WI38 (cell line): ENCODE measurements at regions not wholly inside any gene's neighbourhood (a gene's known extent, or its start where the extent isn't known, plus 50 kb on each side); places are given as distances from the start of the nearest gene placed in this dataset.

Experiments used
- H3K4me3 ChIP-seq: 2 replicates; pipeline ENCODE4 v1.5.1; 2011; ENCODE audit warnings: low read depth, mild to moderate bottlenecking, control low read depth, low read length
- CTCF ChIP-seq: IDR thresholded peaks from 2 replicates; pipeline ENCODE4 v1.5.1; 2012; ENCODE audit warnings: low read depth, mild to moderate bottlenecking, control low read depth, low read length

- TF ChIP-seq CTCF, result no peak
- H3K4me3 ChIP-seq, result no peak overlapping the region
Measured at GRCh38 chr2:144998435-144998834, 478.5 kb upstream of the ZEB2 start.

DNA sequence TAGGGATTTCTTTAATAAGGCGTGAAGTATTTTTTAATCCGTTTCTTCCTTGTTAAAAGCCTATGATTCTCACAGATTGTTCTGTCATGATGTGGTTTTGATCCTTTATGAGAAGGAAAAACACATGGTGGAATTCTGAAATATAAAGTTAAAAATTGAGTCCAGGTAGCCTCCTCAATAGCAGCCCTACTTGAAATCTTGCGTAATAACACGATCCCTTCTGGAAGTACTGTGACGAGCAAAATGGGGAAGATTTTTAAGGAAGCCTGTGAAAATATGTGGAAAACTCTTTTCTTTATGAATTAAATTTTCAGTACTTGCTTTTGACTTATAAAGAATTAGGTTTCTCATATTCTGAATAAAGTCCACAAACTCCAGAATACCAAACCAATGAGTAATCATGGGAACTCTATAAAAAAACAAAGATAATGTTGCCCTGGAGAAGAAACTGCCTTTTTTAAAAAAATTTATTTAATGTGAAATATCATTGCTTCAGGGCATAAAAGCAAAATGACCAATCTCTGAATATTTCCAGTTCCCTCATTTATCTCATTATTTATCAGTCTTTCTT lies 476.4 kb upstream of the ZEB2 start:
- no peak overlapping the region for H3K4me3 ChIP-seq
- TF ChIP-seq CTCF, result no peak

DNA sequence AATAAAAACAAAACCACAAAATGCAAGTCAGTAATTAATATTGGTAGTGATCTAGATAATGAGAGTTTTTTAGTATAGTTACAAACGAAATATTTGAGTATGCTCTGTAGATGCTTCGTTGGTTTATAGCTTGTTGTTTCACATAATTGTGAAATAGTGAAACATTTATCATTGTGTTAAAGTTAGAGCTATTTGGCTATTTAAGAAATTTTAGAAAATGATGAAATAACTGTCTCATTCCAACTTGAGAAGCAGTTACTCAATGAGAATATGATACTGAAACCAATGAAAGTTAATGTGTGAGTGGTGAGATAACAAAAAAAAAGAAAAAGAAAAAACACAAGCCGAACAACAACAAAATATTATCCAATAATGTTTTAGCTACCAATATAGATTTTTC lies 475.6 kb upstream of the ZEB2 start:
- no peak for TF ChIP-seq CTCF

DNA sequence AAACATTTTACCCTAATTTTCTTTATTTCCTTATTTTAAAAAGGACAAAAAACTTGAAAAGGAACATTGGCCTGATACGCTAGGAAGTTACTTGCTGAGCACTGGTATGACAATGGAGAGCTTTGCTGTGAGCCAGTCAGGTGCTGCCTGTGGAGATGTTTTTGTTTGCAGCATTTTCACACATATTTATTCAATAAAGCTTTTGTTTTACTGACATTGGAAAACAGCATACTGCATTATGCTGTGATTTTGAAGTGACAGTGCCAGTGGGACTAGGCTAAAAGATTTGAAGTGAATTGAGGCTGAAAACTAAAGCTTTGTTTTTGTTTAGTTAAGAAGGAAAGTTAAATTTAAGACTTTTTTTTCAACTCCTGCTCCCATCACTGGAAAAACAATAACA lies 470.7 kb upstream of the ZEB2 start:
- H3K4me3 ChIP-seq, result no peak overlapping the region
- no peak for TF ChIP-seq CTCF

More for the DNA sequence above, 475.6 kb upstream of the ZEB2 start:
- H3K4me3 ChIP-seq, result no peak overlapping the region

DNA sequence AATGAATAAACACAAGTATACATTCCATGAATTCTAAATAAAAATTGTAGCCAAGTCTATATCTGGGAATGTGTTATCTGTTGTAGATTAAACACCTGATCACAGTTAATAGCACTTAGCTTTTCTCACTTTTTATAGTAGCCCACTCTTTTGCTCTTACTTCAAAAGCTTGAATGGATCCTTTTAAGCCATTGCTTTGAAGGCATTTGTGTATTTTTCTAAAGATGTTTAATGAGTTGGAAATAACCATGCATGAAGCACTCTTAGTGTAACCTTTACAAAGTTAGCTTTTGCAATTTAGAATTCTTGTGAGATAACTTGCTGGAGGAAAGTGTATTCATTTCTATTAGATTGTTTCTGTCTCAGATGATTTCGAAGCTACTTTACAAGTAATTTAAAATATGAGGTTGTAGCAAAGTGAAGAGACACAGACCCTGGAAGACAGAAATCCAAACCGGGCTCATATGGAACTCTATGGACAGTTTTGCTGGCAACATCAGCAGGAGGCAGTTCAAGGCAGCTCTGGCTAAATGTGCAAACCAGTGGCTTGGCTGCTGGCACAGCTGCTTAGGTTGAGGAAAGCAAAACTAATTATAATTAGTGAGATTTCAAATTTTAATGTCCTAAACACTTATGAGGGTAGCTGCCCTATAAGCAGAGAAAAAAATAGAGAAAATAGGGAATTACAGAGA lies 469.8 kb upstream of the ZEB2 start:
- no peak overlapping the region for H3K4me3 ChIP-seq
- TF ChIP-seq CTCF, result no peak

GRCh38 chr2:144988591-144988990 lies 468.7 kb upstream of the ZEB2 start:
- no peak overlapping the region for H3K4me3 ChIP-seq
- no peak for TF ChIP-seq CTCF

DNA sequence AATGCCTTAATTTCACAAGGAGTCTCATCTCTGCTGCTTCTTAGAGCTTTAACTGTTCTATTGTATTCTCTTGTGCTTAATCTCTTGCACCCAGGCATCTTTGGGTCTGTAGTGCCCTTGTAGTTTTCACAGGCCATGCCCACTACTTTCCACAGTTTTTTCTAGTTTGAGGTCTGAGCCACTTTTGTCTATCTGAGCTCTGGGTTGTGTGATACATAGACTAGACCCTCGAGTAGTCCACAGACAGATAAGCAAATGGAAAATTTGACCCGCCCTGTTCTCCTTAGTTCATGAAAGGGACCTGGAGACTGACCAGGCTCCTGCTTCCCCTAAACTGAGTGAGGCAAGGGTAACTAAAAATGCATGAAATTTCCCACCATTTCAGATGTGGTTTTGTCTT lies 466.8 kb upstream of the ZEB2 start:
- TF ChIP-seq CTCF, result no peak
- no peak overlapping the region for H3K4me3 ChIP-seq
